ENCODE measurements at regions not wholly inside any gene's neighbourhood (a gene's known extent, or its start where the extent isn't known, plus 50 kb on each side); places are given as distances from the start of the nearest gene placed in this dataset.
"Not testable (repeated sequence)": the region's sequence is repeated elsewhere in the genome, so short reads cannot be mapped to it uniquely, and the experiment has no call there.

- POLR2A ChIA-PET = no interaction called here
Measured at GRCh38 chr13:87537951-87538350, 133.2 kb upstream of the SLITRK5 start.

GRCh38 chr13:87538366-87539052, 132.7 kb upstream of the SLITRK5 start:
- Mint-ChIP-seq H3K4me1 (no peaks in the 10 kb centered on the region), H3K4me3 (no peak overlapping the region), H3K9me3 (ENCODE audit: low read depth) (peaks cover 1% of the 10 kb centered on the region), H3K36me3 (ENCODE audit: low read depth) (no peaks in the 10 kb centered on the region), H3K27me3 (no peaks in the 10 kb centered on the region), H3K27ac (no peak overlapping the region)
- ChIA-PET CTCF (no interaction called here), POLR2A (no interaction called here)
- intact Hi-C loops (cut with DNase I, micrococcal nuclease) = no loop called here
- no peak for ATAC-seq
- DNase-seq = no peak

More at GRCh38 chr13:87537951-87538350, 133.2 kb upstream of the SLITRK5 start:
- intact Hi-C loops (cut with DNase I, micrococcal nuclease) = no loop called here
- ATAC-seq (no peak), DNase-seq (no peak)
- H3K4me1 Mint-ChIP-seq = no peaks in the 10 kb centered on the region
- CTCF ChIA-PET = no interaction called here
- no peak overlapping the region for H3K27ac Mint-ChIP-seq
- H3K9me3 Mint-ChIP-seq (ENCODE audit: low read depth) = no peaks in the 10 kb centered on the region
- H3K4me3 Mint-ChIP-seq = no peak overlapping the region
- H3K27me3 Mint-ChIP-seq = no peaks in the 10 kb centered on the region
- H3K36me3 Mint-ChIP-seq (ENCODE audit: low read depth) = no peaks in the 10 kb centered on the region

- no peak overlapping the region for H3K4me3 Mint-ChIP-seq
- no peaks in the 10 kb centered on the region for H3K4me1 Mint-ChIP-seq
- H3K27me3 Mint-ChIP-seq = no peaks in the 10 kb centered on the region
- intact Hi-C loops (cut with DNase I, micrococcal nuclease) = no loop called here
- ATAC-seq (no peak), DNase-seq (no peak)
- POLR2A ChIA-PET = no interaction called here
- no peaks in the 10 kb centered on the region for H3K36me3 Mint-ChIP-seq (ENCODE audit: low read depth)
- peaks cover 2% of the 10 kb centered on the region for H3K9me3 Mint-ChIP-seq (ENCODE audit: low read depth)
- CTCF ChIA-PET = no interaction called here
- H3K27ac Mint-ChIP-seq = no peak overlapping the region
Measured at GRCh38 chr13:87553142-87553541, 118.0 kb upstream of the SLITRK5 start.

- ChIA-PET POLR2A (no interaction called here), CTCF (no interaction called here)
- DNase-seq = no peak
- ATAC-seq = no peak
- Mint-ChIP-seq H3K4me1 (no peaks in the 10 kb centered on the region), H3K27ac (no peak overlapping the region), H3K27me3 (no peaks in the 10 kb centered on the region), H3K4me3 (no peak overlapping the region), H3K36me3 (ENCODE audit: low read depth) (no peaks in the 10 kb centered on the region), H3K9me3 (ENCODE audit: low read depth) (peaks cover 2% of the 10 kb centered on the region)
- intact Hi-C loops (cut with DNase I, micrococcal nuclease) = no loop called here
Measured at GRCh38 chr13:87554045-87554444, 117.1 kb upstream of the SLITRK5 start.

- no peak for DNase-seq
Measured at GRCh38 chr13:87557788-87558187, 113.4 kb upstream of the SLITRK5 start.

GRCh38 chr13:87561580-87561979, 109.6 kb upstream of the SLITRK5 start:
- H3K27me3 Mint-ChIP-seq; ATAC-seq; H3K4me1 Mint-ChIP-seq; H3K27ac Mint-ChIP-seq; H3K4me3 Mint-ChIP-seq; H3K36me3 Mint-ChIP-seq (ENCODE audit: low read depth); CTCF ChIA-PET; intact Hi-C loops (cut with DNase I, micrococcal nuclease); POLR2A ChIA-PET; DNase-seq; H3K9me3 Mint-ChIP-seq (ENCODE audit: low read depth): not testable (repeated sequence)

More at GRCh38 chr13:87557788-87558187, 113.4 kb upstream of the SLITRK5 start:
- no peaks in the 10 kb centered on the region for H3K36me3 Mint-ChIP-seq (ENCODE audit: low read depth)
- ChIA-PET POLR2A (no interaction called here), CTCF (no interaction called here)
- H3K27ac Mint-ChIP-seq = no peak overlapping the region
- no peaks in the 10 kb centered on the region for H3K4me1 Mint-ChIP-seq
- no peaks in the 10 kb centered on the region for H3K27me3 Mint-ChIP-seq
- intact Hi-C loops (cut with DNase I, micrococcal nuclease) = no loop called here
- H3K4me3 Mint-ChIP-seq = no peak overlapping the region
- no peak for ATAC-seq
- H3K9me3 Mint-ChIP-seq (ENCODE audit: low read depth) = peaks cover 2% of the 10 kb centered on the region

GRCh38 chr13:87570669-87571068, 100.5 kb upstream of the SLITRK5 start:
- Mint-ChIP-seq H3K36me3 (ENCODE audit: low read depth) (no peaks in the 10 kb centered on the region), H3K27me3 (no peaks in the 10 kb centered on the region), H3K4me3 (no peak overlapping the region), H3K27ac (no peak overlapping the region), H3K4me1 (no peaks in the 10 kb centered on the region), H3K9me3 (ENCODE audit: low read depth) (peaks cover 7% of the 10 kb centered on the region)
- ChIA-PET CTCF (no interaction called here), POLR2A (no interaction called here)
- no peak for DNase-seq
- intact Hi-C loops (cut with DNase I, micrococcal nuclease) = no loop called here
- ATAC-seq = no peak

GRCh38 chr13:87582399-87582798, 88.8 kb upstream of the SLITRK5 start:
- H3K36me3 Mint-ChIP-seq (ENCODE audit: low read depth) = no peaks in the 10 kb centered on the region
- no peak overlapping the region for H3K4me3 Mint-ChIP-seq
- ChIA-PET POLR2A (no interaction called here), CTCF (no interaction called here)
- no peaks in the 10 kb centered on the region for H3K4me1 Mint-ChIP-seq
- ATAC-seq (no peak), DNase-seq (no peak)
- H3K27me3 Mint-ChIP-seq = no peaks in the 10 kb centered on the region
- intact Hi-C loops (cut with DNase I, micrococcal nuclease) = no loop called here
- H3K27ac Mint-ChIP-seq = no peak overlapping the region
- peaks cover 5% of the 10 kb centered on the region for H3K9me3 Mint-ChIP-seq (ENCODE audit: low read depth)

- Mint-ChIP-seq H3K36me3 (ENCODE audit: low read depth) (no peaks in the 10 kb centered on the region), H3K27ac (no peak overlapping the region), H3K4me1 (no peaks in the 10 kb centered on the region), H3K27me3 (no peaks in the 10 kb centered on the region), H3K9me3 (ENCODE audit: low read depth) (peaks cover 2% of the 10 kb centered on the region), H3K4me3 (no peak overlapping the region)
- intact Hi-C loops (cut with DNase I, micrococcal nuclease) = no loop called here
- CTCF ChIA-PET = no interaction called here
- no peak for ATAC-seq
- no peak for DNase-seq
- POLR2A ChIA-PET = no interaction called here
Measured at GRCh38 chr13:87590518-87590917, 80.7 kb upstream of the SLITRK5 start.

- H3K9me3 Mint-ChIP-seq (ENCODE audit: low read depth); H3K4me3 Mint-ChIP-seq; ATAC-seq; H3K4me1 Mint-ChIP-seq; POLR2A ChIA-PET; CTCF ChIA-PET; DNase-seq; H3K27ac Mint-ChIP-seq; H3K36me3 Mint-ChIP-seq (ENCODE audit: low read depth); intact Hi-C loops (cut with DNase I, micrococcal nuclease); H3K27me3 Mint-ChIP-seq: not testable (repeated sequence)
Measured at GRCh38 chr13:87604437-87604836, 66.7 kb upstream of the SLITRK5 start.

- ATAC-seq = no peak
- Mint-ChIP-seq H3K27me3 (no peaks in the 10 kb centered on the region), H3K4me1 (no peaks in the 10 kb centered on the region), H3K9me3 (ENCODE audit: low read depth) (peaks cover 2% of the 10 kb centered on the region), H3K4me3 (no peak overlapping the region), H3K27ac (no peak overlapping the region), H3K36me3 (ENCODE audit: low read depth) (no peaks in the 10 kb centered on the region)
- DNase-seq = no peak
- ChIA-PET CTCF (no interaction called here), POLR2A (no interaction called here)
- intact Hi-C loops (cut with DNase I, micrococcal nuclease) = no loop called here
Measured at GRCh38 chr13:87607266-87607665, 63.9 kb upstream of the SLITRK5 start.

- no peaks in the 10 kb centered on the region for H3K27me3 Mint-ChIP-seq
- H3K27ac Mint-ChIP-seq = no peak overlapping the region
- no peaks in the 10 kb centered on the region for H3K9me3 Mint-ChIP-seq (ENCODE audit: low read depth)
- no peak overlapping the region for H3K4me3 Mint-ChIP-seq
- POLR2A ChIA-PET = no interaction called here
- ATAC-seq (no peak), DNase-seq (no peak)
- CTCF ChIA-PET = interaction anchor here (0.5 kb wide), 1 partner anchor 511 kb away, joined by 3 read pairs; no protein-coding TSS in a partner anchor
- no peaks in the 10 kb centered on the region for H3K4me1 Mint-ChIP-seq
- no peaks in the 10 kb centered on the region for H3K36me3 Mint-ChIP-seq (ENCODE audit: low read depth)
- intact Hi-C loops (cut with DNase I, micrococcal nuclease) = no loop called here
Measured at GRCh38 chr13:87614276-87614675, 56.9 kb upstream of the SLITRK5 start.
